ENCODE measurements at regions not wholly inside any gene's neighbourhood (a gene's known extent, or its start where the extent isn't known, plus 50 kb on each side); places are given as distances from the start of the nearest gene placed in this dataset.

GRCh38 chr6:26149240-26149639 lies 62.0 kb downstream of the HFE start:
- no peak for DNase-seq (ENCODE audit: low spot score)
- FAIRE-seq = no peak

- DNase-seq (ENCODE audit: low spot score) (no peak), FAIRE-seq (no peak)
Observed at GRCh38 chr6:26152226-26153101, 65.2 kb downstream of the HFE start.

DNA sequence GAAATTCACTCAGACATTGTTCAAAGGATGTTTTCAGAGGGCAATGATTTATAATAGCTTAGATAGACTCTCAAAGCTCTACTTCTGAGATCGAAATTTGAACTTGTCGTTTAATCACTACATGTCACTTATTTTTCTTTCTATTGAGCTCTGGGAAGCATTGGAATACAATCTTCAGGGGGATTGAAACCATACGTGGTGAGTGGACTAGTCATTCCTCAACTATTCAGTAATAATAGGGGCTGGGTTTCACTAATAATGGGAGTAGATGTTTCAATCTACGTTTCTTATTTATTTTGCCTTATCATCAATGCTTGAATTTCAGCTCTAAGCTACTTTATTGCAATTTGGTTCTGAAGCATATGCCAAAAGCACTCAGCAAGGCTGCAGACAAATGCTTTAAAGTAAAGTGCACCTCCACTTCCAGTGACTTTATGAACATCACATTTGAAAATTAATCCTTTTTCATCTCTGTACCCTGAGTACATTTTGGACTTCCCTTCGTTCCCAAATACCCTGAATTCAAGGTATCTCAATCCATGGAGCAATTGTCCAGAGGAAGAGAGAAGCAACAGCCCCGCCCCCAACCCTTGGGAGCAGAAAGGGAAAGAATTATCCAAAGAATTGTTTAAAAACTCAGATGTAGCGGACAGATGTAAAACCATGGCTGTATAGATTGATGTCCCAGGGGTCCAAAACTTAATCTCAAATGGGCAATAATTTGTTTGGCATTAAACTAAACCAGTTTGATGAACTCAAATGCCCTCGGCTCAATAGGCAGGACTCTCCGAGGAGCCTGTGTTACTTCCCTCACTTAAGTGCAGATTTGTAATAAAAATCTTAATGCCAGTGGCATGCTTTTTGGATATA lies 68.1 kb downstream of the HFE start:
- DNase-seq (ENCODE audit: low spot score) (no peak), FAIRE-seq (no peak)

GRCh38 chr6:26156105-26156849 lies 69.0 kb downstream of the HFE start:
- FAIRE-seq (no peak), DNase-seq (ENCODE audit: low spot score) (peak; percentile 91)

- DNase-seq (ENCODE audit: low spot score) (no peak), FAIRE-seq (no peak)
Observed at GRCh38 chr6:26156850-26157250, 69.6 kb downstream of the HFE start.

DNA sequence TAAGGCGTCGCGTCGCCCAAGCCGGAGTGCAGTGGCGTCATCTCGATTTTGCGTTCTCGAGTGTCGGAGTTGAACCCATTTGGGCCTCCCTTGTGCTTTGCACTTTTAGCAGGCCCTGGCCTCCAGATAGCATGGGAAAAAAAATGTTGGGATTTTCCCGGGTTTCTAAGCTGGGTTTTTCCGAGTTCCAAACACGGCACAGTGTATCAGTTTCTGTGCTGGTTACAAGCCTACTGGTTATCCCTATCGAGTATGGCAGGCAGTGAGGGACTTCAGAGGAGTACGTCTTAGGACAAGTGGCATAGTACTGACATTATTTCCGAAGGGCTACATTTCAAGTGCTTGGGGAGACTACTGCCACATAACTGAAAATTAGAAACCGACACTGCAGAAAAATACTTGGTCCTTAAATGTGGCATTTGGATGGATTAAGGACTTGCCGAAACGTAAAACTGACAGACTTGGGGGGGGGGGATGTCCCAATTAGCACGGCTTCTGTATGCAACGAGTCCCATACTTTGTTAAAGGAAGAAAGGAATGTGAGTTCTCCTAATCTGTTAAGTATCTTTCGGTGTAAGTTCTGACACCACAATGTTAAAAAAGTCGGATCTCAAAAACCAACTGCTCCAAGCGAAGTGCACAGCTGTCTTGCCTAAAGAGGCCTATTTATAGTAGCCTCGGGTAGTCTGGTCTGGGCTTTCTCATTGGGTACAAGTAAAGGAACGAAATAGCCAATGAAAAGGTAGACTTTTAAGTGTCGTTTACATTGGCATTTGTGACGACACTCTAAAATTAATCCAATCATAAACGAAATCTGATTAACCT lies 70.2 kb downstream of the HFE start:
- FAIRE-seq = no peak

GRCh38 chr6:26158076-26158580 lies 70.9 kb downstream of the HFE start:
- DNase-seq (ENCODE audit: low spot score) (no peak), FAIRE-seq (no peak)

More for the DNA sequence above, 70.2 kb downstream of the HFE start:
- DNase-seq (ENCODE audit: low spot score) = peak; percentile 78

GRCh38 chr6:26158581-26159356 lies 71.5 kb downstream of the HFE start:
- DNase-seq (ENCODE audit: low spot score) = no peak
- FAIRE-seq = no peak

- FAIRE-seq = no peak
- no peak for DNase-seq (ENCODE audit: low spot score)
Observed at GRCh38 chr6:26159357-26160273, 72.4 kb downstream of the HFE start.

DNA sequence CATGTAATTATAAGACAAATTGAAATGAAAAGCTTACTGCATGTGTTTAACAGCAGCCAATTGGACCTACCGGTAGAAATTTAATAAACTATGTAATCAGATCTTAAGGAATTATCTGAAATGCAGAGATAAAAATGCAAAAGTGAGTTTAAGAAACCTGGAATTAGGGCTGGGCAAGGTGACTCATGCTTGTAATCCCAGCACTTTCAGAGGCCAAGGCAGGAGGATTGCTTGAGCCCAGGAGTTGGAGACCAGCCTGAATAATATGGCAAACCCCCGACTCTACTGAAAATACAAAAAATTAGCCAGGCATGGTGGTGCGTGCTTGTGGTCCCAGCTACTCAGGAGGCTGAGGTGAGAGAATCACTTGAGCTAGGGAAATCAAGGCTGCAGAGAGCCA lies 74.1 kb downstream of the HFE start:
- DNase-seq (ENCODE audit: low spot score) = no peak
- FAIRE-seq = no peak

DNA sequence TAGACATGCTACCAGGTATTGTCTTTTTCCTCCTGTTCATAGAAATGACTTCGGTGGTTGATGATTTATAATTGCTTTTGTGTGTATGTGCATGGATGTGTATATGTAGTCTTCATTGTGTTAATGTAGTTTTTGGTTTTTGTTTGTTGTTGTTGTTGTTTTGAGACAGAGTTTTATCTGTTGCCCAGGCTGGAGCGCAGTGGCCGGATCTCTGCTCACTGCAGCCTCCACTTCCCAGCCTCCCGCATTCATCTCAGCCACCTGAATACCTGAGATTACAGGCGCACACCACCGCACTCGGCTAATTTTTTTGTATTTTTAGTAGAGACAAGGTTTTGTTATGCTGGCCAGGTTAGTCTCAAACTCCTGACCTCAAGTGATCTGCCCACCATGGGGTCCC lies 75.2 kb downstream of the HFE start:
- no peak for DNase-seq (ENCODE audit: low spot score)
- no peak for FAIRE-seq

DNA sequence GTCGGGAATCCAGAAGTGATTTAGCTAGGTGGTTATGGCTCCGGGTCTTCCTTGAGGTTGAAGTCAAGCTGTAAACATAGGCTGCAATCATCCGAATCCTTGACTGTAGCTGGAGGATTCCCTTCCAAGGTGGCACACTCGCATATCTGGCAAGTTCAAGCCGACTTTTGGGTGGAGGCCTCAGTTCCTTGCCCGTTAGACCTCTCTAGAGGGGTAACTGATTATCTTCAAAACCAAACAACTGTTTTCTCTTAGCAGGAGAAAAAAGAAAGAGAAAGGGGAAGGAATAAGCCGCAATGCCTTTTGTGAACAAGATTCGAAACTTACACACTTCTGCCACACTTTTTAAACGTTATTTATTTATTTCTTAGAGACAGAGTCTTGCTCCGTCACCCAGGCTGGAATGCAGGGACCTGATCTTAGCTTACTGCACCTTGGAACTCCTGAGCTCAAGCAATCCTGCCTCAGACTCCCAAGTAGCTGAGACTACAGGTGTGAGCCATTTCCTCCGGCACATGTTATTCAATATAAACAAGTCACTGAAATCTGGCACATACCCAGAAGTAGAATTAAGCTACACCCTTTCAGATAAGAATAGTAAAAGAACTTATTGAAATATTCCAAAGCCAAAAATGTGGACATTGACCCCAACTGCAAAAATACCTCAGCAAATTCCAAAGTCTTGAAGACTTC lies 76.3 kb downstream of the HFE start:
- no peak for FAIRE-seq
- no peak for DNase-seq (ENCODE audit: low spot score)

GRCh38 chr6:26164120-26164505 lies 76.9 kb downstream of the HFE start:
- FAIRE-seq (no peak), DNase-seq (ENCODE audit: low spot score) (no peak)

- FAIRE-seq (no peak), DNase-seq (ENCODE audit: low spot score) (no peak)
Observed at GRCh38 chr6:26165261-26165790, 78.1 kb downstream of the HFE start.

- FAIRE-seq (no peak), DNase-seq (ENCODE audit: low spot score) (no peak)
Observed at GRCh38 chr6:26170181-26170580, 83.0 kb downstream of the HFE start.

- no peak for DNase-seq (ENCODE audit: low spot score)
- no peak for FAIRE-seq
Observed at GRCh38 chr6:26170951-26171841, 84.0 kb downstream of the HFE start.

DNA sequence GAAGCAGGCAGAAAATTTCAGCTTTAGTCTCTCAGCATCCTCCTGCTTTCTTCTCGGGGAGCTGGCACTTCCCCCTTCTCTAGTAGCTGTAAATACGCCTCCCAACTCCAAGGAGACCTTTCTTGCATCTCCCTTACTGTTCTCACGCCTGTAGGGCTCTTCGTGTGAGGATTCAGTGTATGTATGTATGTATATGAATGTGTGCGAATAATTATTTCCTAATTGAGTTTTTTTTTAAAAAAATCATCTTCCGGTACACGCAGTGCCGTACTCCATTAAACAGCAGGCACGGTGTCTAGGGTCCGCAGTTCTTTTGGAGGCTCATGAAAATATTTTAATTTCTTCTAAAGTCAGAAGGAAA lies 85.4 kb downstream of the HFE start:
- no peak for FAIRE-seq
- no peak for DNase-seq (ENCODE audit: low spot score)
